Right ventricle myocardium superior (tissue), 1 donor: ENCODE measurements at regions not wholly inside any gene's neighbourhood (a gene's known extent, or its start where the extent isn't known, plus 50 kb on each side); places are given as distances from the start of the nearest gene placed in this dataset.
"Not testable (repeated sequence)": the region's sequence is repeated elsewhere in the genome, so short reads cannot be mapped to it uniquely, and the experiment has no call there.

Experiments
- ATAC-seq: fragments of 200-7000 bp; cut with Tn5 transposase; one replicate; pipeline ENCODE4 v1.9.1; 2020; ENCODE audit warnings: mild to moderate bottlenecking; ENCODE audit not compliant: poor library complexity
- DNase-seq: peaks from one replicate; pipeline ENCODE4 v3.0.0-alpha.2; 2020
- intact Hi-C: fragments of 100-400 bp; cut with DNase I; formaldehyde crosslinking; loops from one replicate; pipeline ENCODE4 v1.11.2; 2022
- donor health status: DM: no; HTN: yes; CAD: no; lungs with severe emphysema.

DNA sequence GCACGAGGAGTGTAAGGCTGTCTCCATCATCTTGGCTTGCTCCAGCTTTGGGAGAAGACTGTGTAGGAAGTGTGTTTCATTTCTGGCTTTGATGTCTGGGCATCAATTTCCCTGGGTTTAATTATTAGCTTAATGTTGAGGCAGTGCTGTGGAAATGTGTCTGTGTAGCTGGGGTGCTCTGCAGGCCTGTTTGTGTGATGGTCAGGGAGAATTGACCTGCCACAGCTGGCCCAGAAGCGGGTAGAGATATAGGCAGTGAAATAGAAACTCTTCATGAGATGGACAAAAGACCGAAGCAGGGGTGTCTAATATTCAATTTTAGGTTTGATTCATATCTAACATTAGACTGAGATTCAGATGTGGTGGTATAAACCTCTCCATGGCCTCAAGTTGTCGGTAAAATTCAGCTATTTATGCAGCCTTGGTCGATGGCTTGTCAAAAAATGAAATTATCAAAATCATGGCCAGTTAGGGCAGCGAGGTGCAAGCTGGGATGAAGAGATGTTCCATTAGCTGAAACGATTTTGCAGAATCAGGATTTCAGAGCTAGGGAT is 95.3 kb upstream of the SNX9 start:
- intact Hi-C loops, result no loop called here
- no peak for ATAC-seq
- DNase-seq, result no peak

DNA sequence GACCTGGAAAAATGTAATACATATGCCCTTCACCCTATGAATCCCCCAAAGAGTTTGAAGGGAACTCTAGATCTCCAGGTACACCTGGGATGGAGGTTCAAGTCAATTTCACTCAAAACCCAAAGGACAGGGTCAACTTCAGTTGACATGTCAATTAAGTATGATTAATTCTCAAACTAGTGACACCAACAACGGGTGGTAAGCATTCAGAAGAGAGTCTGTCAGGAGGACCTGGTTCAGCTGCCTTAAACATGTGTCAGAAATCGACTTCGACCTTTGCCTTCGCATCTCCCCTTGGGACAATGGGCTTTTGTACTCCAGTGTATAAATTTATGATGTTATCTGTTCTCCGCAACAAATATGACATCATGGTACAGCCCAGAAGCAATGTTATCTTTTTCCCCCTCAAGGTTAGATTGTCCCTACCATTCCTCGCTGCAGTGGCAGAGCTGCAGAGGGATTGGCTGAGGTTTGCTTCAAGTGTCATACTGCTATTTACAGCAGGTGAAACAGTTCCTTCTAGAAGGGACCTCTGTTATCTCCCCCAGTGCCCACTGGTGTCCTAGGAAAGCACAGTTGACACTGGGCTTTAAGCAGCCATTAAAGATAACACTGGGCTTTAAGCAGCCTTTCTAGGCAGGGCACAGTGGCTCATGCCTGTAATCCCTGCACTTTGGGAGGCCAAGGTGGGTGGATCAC is 94.7 kb upstream of the SNX9 start:
- DNase-seq (no peak), ATAC-seq (no peak)
- intact Hi-C loops, result no loop called here

DNA sequence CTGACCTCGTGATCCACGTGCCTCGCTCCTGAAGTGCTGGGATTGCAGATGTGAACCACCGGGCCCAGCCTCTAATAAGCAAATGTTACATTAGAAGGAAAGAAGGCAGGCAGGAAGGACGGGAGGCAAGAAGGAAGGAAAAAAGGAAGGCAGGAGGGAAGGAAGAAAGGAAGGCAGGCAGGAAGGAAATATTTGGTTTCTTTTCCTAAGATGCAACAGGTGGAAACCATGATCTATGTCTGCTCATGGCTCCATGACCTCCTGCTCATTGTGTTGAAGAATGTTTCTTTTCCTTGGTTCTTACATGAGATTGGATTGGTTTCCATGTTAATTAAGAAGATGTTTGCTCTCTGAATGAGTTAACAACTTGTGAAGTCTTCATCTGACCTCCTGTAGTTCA is 91.8 kb upstream of the SNX9 start:
- DNase-seq (no peak), ATAC-seq (no peak)
- intact Hi-C loops, result no loop called here

DNA sequence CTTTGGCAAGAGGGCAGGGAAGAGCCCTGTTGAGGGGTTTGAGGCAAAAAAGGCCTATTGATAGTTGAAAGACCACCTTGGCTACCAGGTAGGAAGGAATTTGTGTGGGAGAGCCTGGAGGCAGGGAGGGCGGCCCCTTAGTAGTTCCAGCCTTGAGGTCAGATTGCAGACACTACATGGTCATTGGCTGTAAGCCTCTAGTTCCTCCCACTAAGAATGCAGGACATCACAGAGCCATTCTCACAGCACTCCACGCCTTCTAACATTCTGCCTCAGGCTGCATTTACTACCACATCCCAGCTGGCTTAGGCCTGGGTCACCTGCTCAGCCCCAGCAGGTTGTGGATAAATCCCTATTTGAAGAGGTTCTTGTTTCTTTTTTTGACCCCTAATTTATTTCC is 91.0 kb upstream of the SNX9 start:
- intact Hi-C loops, result no loop called here
- ATAC-seq (no peak), DNase-seq (no peak)

DNA sequence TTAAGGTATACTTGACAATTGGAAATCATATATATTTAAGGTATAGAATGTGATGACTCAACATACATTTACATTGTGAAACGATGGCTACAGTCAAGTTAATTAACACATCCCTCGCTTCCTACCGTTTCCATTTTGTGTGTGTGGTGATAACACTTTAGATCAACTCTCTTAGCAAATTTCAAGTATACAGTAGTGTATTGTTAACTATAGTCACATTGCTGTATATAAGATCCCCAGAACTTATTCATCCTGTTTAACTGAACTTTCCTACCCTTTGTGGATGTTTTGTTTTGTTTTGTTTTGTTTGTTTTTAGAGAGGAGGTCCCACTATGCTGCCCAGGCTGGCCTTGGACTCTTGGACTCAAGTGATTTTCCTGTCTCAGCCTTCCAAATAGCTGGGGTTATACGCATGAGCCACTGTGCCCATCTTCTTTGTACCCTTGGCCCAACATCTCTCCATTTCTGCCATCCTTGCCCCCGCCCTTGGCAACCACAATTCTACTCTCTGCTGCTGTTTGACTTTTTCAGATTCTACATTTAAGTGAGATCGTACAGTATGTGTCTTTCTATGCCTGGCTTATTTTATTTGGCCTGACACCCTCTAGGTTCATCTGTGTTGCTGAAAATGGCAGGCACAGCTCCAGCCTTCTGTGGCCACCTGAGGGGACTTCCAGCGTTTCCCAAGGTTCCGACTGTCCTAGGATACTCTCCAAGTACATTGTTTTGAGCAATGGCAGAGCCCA is 90.5 kb upstream of the SNX9 start:
- no peak for ATAC-seq

DNA sequence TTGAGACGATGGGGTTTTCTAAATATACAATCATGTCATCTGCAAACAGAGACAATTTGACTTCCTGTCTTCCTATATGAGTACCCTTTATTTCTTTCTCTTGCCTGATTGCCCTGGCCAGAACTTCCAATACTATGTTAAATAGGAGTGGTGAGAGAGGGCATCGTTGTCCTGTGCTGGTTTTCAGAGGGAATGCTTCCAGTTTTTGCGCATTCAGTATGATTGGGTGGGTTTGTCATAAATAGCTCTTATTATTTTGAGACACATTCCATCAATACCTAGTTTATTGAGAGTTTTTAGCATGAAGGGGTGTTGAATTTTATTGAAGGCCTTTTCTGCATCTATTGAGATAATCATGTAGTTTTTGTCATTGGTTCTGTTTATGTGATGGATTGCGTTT is 86.5 kb upstream of the SNX9 start:
- intact Hi-C loops, ATAC-seq, DNase-seq: not testable (repeated sequence)

More for the DNA sequence above, 90.5 kb upstream of the SNX9 start:
- DNase-seq, result no peak
- intact Hi-C loops, result no loop called here

DNA sequence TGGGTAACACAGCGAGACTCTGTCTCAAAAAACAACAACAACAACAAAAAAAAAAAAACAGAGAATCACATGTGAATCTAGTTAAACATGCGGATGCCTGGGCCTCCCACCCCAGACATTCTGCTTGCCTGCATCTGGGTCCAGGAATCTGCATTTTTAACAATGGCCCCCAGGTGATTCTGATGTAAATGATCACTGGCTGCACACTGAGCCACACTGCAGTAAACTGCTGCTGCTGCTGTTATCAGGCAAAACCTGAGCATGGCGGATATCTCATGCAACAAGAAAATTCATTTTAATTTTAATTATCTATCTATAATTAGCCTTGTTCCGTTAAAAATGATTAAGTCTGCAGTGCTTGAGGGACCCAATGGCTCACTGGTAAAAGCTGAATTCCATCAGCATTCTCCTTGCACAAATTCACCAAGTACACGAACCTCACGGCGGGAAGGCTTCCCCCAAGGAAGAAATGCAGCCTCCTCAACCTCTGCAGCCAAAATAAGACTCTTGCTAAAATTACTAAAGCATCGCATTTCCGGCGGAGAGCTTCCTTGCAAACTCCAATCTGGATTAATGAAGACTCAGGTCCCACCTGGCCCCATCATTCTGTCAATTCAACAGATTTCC is 81.6 kb upstream of the SNX9 start:
- ATAC-seq (peak; percentile 18), DNase-seq (no peak)
- intact Hi-C loops, result no loop called here

DNA sequence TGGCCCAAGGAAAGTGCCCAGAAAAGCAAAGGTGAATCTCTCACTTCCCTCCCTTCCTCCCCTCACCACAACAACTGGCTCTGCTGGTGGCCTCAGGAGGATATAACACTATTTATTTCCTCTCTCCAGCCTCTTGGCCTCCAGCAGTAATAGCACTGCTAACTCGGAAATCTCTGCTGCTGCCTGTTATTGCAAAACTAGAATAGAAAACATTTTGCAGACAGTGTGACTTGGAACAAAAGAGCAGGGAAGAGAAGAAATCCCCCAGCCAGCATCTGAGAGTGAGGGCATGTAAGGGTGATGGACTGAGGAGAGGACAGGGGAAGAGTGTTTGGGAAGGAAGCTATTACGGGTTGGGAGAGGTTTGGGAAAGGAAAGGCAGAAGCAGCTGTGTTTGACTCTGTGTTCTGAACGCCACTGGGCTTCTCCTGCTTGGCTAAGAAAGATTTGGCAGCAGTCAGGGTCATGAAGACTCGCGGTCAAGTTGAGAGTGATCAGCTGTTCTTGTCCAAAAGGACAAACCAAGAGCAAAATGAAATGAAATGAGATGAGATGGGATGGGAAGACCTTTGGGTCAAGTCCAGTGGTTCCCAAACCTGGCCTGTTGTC is 81.0 kb upstream of the SNX9 start:
- intact Hi-C loops, result no loop called here
- peak; percentile 92 for ATAC-seq
- peak; percentile 64 for DNase-seq

DNA sequence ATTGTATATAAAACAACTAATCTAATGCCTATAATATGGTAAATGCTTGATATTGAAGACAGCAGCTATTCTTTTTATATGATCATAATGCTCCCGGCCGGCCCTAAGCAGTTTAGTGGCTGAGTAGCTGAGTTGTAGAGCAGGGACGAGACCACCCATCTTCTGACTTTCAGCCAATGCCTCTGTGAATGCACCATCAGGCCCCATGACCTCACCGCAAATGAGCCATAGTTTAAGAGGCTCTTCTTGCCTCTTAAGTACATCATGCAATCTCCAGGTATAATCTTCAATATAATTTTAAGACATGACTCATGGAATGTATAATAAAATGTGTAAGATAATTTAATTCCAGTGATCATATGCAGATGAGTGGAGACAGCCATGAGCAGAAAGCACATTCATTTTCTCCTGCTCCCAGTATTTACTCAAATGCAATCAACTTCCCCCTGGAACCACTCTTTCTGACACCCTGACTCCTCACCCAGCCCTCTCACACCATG is 78.9 kb upstream of the SNX9 start:
- DNase-seq (no peak), ATAC-seq (no peak)
- intact Hi-C loops, result no loop called here

DNA sequence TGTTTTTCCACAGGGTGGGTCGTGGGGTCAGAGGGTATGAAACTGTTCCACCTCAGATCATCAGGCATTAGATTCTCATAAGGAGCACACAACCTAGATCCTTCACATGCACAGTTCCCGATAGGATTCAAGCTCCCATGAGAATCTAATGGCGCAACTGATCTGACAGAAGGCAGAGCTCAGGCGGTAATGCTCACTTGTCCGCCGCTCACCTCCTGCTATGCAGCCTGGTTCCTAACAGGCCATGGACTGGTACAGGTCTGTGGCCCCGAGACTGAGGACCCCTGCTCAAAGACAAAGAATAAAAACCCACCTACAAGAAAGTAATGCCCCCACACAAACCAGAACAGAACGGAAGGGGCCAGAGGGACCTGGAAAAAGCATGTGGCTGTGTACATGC is 76.1 kb upstream of the SNX9 start:
- no peak for DNase-seq
- ATAC-seq, result no peak
- intact Hi-C loops, result no loop called here

DNA sequence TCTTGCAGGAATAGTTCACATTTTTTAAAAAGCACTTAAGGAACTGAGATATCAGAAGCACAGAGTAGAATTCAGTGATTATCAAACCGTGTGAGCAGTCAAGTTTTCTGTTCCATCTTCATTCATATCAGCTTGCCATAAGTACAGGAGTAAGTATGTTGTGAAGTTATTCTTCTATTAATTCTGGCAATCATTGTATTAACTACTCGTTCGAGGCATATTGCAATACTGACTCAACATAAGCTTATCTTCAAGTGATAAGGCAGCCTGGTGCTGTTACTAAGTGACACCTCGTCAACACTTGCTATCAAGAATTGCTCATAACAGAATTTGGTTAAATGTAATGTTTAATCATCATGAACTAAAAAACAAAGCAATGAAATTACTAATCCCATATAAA is 75.7 kb upstream of the SNX9 start:
- ATAC-seq (no peak), DNase-seq (no peak)
- intact Hi-C loops, result no loop called here

DNA sequence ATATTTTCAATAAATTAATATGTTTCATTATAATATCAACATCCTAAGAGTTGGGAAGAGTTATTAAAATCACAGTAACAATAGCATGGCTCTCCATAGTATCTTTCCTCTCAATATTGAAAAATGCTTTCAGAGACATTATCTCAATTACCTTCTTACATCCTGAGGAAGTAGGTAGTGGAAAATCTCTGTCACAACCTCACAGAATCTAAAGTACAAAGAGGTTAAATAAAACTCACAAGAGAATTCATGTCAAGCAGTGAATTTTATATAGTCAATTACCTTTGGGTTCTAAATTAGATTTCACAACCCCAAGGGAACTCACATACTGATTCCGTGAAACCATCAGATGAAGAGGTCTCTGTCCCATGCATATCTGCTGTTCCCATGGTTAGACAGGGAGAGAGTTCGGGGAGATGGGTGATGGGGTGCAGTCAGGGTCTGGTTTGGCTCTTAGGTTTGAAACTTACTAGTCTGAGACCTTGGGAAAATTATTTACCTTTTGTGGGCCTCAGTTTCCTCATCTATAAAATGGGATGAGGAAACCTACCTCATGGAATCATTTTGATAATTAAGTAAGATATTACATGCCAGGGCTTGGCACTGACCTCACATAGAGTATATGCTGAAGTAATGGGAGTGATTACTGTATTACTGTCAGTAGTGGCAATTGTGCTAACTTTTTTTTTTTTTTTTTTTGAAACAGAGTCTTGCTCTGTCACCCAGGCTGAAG is 74.0 kb upstream of the SNX9 start:
- intact Hi-C loops, result no loop called here
- DNase-seq, result no peak
- ATAC-seq, result no peak

DNA sequence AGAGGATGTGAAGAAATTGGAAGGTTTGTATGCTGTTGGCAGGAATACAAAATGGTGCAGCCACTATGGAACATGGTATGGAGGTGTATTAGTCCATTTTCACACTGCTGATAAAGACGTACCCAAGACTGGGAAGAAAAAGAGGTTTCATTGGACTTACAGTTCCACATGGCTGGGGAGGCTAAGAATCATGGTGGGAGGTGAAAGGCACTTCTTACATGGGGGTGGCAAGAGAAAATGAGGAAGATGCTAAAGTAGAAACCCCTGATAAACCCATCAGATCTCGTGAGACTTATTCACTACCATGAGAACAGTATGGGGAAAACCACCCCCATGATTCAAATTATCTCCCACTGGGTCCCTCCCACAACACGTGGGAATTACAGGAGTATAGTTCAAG is 72.1 kb upstream of the SNX9 start:
- intact Hi-C loops, result loop anchor here (10.0 kb wide), 1 partner anchor 114 kb away; no protein-coding TSS in a partner anchor
- DNase-seq, ATAC-seq: not testable (repeated sequence)

DNA sequence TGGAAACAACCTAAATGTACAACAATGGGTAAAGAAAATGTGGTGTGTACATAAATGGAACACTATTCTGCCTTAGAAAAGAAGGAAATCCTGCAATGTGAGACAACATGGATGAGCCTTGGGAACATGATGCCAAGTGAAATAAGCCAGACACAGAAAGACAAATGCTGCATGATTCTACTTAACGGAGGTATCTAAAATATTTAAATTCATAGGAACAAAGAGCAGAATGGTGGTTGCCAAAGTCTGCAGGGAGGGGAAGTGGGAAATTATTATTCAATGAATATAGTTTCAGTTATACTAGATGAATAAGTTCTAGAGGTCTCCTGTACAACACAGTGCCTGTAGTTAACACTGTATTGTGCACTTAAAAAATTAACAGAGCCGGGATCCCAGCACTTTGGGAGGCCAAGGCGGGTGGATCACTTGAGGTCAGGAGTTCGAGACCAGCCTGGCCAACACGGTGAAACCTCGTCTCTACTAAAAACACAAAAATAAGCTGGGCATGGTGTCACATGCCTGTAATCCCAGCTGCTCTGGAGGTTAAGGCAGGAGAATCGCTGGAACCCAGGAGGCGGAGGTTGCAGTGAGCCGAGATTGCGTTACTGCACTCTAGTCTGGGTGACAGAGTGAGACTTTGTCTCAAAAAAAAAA is 71.4 kb upstream of the SNX9 start:
- DNase-seq (no peak), ATAC-seq (no peak)
- intact Hi-C loops, result loop anchor here (10.0 kb wide), 1 partner anchor 113 kb away; no protein-coding TSS in a partner anchor

DNA sequence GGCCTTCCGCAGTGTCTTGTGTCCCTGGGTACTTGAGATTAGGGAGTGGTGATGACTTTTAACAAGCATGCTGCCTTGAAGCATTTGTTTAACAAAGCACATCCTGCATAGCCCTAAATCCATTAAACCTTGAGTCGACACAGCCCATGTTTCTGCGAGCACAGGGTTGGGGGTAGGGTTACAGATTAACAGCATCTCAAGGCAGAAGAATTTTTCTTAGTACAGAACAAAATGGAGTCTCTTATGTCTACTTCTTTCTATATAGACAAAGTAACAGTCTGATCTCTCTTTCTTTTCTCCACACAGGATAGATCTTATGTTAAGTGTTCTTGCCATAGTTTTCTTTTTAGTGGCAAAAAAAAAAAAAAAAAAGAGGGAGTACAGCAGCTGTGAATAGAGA is 70.2 kb upstream of the SNX9 start:
- ATAC-seq, DNase-seq: not testable (repeated sequence)
- intact Hi-C loops, result loop anchor here (10.0 kb wide), 1 partner anchor 112 kb away; no protein-coding TSS in a partner anchor

DNA sequence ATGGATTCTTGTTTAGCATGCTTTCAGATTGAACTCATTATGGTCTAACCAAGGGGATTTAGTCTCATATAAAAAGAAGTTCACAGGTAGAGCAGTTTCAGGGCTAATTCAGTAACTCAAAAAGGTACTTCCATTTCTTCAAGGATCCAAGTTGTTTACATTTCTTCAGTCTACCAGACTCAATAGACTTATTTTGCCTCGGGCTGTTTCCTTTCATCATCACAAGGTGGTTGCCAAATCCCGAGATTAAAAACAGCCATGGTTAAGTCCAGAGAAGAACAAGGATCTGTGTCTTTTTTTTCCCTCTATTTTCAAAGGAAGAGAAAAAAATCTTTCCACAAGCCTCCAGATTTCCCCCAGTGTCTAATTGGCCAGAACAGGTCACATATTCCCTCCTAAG is 69.8 kb upstream of the SNX9 start:
- ATAC-seq (no peak), DNase-seq (no peak)
- intact Hi-C loops, result loop anchor here (10.0 kb wide), 1 partner anchor 112 kb away; no protein-coding TSS in a partner anchor

DNA sequence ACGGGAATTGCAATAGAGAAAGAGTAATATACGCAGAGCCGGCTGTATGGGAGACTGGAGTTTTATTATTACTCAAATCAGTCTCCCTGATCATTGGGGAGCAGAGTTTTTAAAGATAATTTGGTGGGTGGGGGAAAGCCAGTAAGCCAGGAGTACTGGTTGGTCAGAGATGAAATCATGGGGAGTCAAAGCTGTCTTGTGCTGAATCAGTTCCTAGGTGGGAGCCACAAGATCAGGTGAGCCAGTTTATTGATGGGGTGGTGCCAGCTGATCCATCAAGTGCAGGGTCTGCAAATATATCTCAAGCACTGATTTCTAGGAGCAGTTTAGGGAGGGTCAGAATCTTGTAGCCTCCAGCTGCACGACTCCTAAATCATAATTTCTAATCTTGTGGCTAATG is 69.2 kb upstream of the SNX9 start:
- not testable (repeated sequence) for DNase-seq, ATAC-seq
- intact Hi-C loops, result loop anchor here (10.0 kb wide), 1 partner anchor 111 kb away; no protein-coding TSS in a partner anchor

DNA sequence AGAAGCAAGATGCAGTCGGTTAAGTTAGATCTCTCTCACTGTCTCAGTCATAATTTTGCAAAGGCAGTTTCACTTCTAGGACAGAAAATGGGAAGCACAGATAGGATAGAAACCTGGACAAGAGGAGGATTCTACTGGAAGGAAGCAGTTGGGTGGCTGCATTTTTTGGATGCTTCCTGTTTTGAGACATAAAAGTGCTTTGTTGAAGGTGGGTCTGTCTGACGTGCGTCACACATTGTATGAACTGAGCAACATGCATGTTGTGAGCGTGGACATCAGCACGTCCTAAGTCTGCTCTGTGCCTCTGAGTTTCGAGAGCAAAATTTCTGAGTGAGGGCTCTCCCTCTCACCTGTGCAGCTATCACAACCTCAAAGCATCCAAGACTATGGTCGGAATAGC is 68.7 kb upstream of the SNX9 start:
- intact Hi-C loops, result loop anchor here (10.0 kb wide), 1 partner anchor 110 kb away; no protein-coding TSS in a partner anchor
- no peak for DNase-seq
- ATAC-seq, result no peak
